Upper lobe of left lung (tissue), 4 donors: ENCODE measurements at regions not wholly inside any gene's neighbourhood (a gene's known extent, or its start where the extent isn't known, plus 50 kb on each side); places are given as distances from the start of the nearest gene placed in this dataset.

ENCODE experiments used
- CTCF ChIP-seq, 6 experiments: fragments of 450-650 bp in 4 of 6; fragments of 200-600 bp in 2 of 6; sonication (generic) in 2 of 6; IDR thresholded peaks; one replicate each; pipeline ENCODE4 v1.5.1; 2016 to 2019; ENCODE audit warnings: antibody characterized with exemption in 6 of 6
- EP300 ChIP-seq, 4 donors: sonication (generic); formaldehyde crosslinking; IDR thresholded peaks; one replicate each; pipeline ENCODE4 v1.5.1; 2017; ENCODE audit warnings: antibody characterized with exemption in 4 of 4, control low read depth in 2 of 4
- POLR2A ChIP-seq, 4 donors: fragments of 450-650 bp; IDR thresholded peaks; one replicate each; pipeline ENCODE4 v1.5.1; 2016 to 2017; ENCODE audit warnings: antibody characterized with exemption in 4 of 4, mild to moderate bottlenecking in 2 of 4

- TF ChIP-seq CTCF (IDR thresholded peaks at IDR 0.05) (no peak), POLR2A (IDR thresholded peaks at IDR 0.05) (no peak), EP300 (IDR thresholded peaks at IDR 0.05) (no peak)
These were observed 410.1 kb upstream of the HTR2A start for GRCh38 chr13:47306991-47307390.
